Colonic mucosa (tissue), 4 donors: ENCODE measurements at regions not wholly inside any gene's neighbourhood (a gene's known extent, or its start where the extent isn't known, plus 50 kb on each side); places are given as distances from the start of the nearest gene placed in this dataset.

Experiments used
- DNase-seq: peaks from one replicate; pipeline ENCODE4 v3.0.0-alpha.2; 2020
- H3K27ac ChIP-seq: fragments of 200-600 bp; one replicate; pipeline ENCODE4 v1.8.0; 2021
- H3K27me3 ChIP-seq: fragments of 200-600 bp; one replicate; pipeline ENCODE4 v1.8.0; 2021
- H3K36me3 ChIP-seq: fragments of 200-600 bp; one replicate; pipeline ENCODE4 v1.8.0; 2021
- H3K4me1 ChIP-seq: fragments of 200-600 bp; one replicate; pipeline ENCODE4 v1.8.0; 2021; ENCODE audit warnings: mild to moderate bottlenecking
- H3K4me3 ChIP-seq: fragments of 200-600 bp; one replicate; pipeline ENCODE4 v1.8.0; 2021
- H3K9ac ChIP-seq, 2 donors: one replicate each; pipeline ENCODE4 v1.7.0; 2013; ENCODE audit warnings: control low read depth in 2 of 2, low read depth in 2 of 2, low read length in 2 of 2
- H3K9me3 ChIP-seq: fragments of 200-600 bp; one replicate; pipeline ENCODE4 v1.8.0; 2021
- intact Hi-C: fragments of 100-400 bp; cut with DNase I; formaldehyde crosslinking; loops from one replicate; pipeline ENCODE4 v1.14.1; 2022
- TF ChIP-seq, protein P1 (sequence below): fragments of 200-600 bp; IDR thresholded peaks from one replicate; pipeline ENCODE4 v1.8.0; 2022; ENCODE audit warnings: antibody characterized with exemption, mild to moderate bottlenecking
- donor health status: healthy.
- donor health status: DM: no; HTN: no; CAD: no.
- donor health status: DM: no; HTN: no; CAD: no.

DNA sequence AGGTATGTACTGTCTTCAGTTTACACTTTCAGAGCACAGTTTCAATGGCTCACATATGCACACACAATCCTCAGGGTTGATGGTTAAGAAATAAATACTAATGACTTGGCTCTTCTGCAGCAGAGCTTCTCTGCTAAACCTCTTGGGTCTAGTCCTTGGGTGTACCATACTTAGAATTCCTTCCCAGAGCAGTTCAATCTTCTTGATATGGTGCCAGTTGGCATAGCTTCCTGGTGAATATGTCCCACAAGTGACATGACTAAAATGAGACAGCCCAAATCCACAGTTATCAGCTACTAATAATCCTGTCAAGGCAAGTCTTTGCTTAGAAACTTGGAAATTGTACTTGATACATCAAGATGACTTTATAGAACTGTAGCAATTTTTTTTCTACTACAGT, 654.4 kb downstream of the IQCM start:
- H3K9me3 ChIP-seq: no peaks in the 10 kb centered on the region
- no peaks in the 10 kb centered on the region for H3K36me3 ChIP-seq
- TF ChIP-seq, protein P1, sequence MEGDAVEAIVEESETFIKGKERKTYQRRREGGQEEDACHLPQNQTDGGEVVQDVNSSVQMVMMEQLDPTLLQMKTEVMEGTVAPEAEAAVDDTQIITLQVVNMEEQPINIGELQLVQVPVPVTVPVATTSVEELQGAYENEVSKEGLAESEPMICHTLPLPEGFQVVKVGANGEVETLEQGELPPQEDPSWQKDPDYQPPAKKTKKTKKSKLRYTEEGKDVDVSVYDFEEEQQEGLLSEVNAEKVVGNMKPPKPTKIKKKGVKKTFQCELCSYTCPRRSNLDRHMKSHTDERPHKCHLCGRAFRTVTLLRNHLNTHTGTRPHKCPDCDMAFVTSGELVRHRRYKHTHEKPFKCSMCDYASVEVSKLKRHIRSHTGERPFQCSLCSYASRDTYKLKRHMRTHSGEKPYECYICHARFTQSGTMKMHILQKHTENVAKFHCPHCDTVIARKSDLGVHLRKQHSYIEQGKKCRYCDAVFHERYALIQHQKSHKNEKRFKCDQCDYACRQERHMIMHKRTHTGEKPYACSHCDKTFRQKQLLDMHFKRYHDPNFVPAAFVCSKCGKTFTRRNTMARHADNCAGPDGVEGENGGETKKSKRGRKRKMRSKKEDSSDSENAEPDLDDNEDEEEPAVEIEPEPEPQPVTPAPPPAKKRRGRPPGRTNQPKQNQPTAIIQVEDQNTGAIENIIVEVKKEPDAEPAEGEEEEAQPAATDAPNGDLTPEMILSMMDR: no peak
- H3K27ac ChIP-seq: no peak overlapping the region
- no peaks in the 10 kb centered on the region for H3K27me3 ChIP-seq
- intact Hi-C loops: no loop called here
- no peak overlapping the region for H3K4me3 ChIP-seq
- no peaks in the 10 kb centered on the region for H3K4me1 ChIP-seq
- no peak for DNase-seq
- no peak overlapping the region for H3K9ac ChIP-seq

DNA sequence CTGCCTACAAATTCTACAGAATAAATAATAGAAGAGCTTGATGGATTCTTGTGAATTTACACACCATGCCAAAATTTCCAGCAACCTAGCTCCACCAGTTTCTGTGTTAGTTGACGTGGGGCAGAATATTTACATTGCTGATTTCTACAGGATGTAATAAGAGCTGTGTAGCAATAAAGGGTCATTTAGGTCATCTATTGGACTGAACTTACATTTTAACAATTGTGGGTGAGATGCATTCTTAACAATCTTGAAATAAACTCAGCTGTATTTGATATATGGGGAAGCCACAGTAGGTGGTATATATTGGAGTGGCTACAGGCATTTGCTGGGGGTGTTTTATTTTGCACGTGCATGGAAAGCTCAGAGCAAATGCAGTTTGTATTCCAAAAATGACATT, 655.3 kb downstream of the IQCM start:
- no peak for DNase-seq
- no peak overlapping the region for H3K9ac ChIP-seq

DNA sequence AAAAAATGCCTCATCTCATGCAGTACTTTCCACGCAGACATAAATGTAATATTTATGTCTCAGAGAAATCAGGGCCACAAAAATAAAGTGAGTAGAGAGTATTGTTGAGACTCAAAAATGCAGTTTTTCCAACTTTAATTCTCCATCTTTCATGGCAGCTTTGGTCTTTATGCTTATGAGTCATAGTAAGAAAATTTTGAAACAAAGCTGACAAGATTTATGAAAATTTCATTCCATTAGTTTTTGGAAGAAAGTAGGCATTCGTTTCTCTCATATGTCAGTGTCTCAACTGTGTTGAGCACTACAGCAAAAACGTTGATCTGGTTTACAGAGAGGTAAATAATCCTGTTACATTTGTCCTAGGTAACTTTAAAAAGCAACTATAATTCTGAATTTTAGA, 656.8 kb downstream of the IQCM start:
- Histone ChIP-seq H3K36me3 (no peaks in the 10 kb centered on the region), H3K4me1 (no peaks in the 10 kb centered on the region), H3K27ac (no peak overlapping the region), H3K4me3 (no peak overlapping the region), H3K9me3 (no peaks in the 10 kb centered on the region), H3K9ac (no peak overlapping the region), H3K27me3 (no peaks in the 10 kb centered on the region)
- TF ChIP-seq, protein P1: no peak
- no peak for DNase-seq
- intact Hi-C loops: no loop called here

More for the DNA sequence above, 655.3 kb downstream of the IQCM start:
- Histone ChIP-seq H3K27ac (no peak overlapping the region), H3K4me1 (no peaks in the 10 kb centered on the region), H3K27me3 (no peaks in the 10 kb centered on the region), H3K36me3 (no peaks in the 10 kb centered on the region), H3K4me3 (no peak overlapping the region), H3K9me3 (no peaks in the 10 kb centered on the region)
- TF ChIP-seq, protein P1: no peak
- intact Hi-C loops: no loop called here

DNA sequence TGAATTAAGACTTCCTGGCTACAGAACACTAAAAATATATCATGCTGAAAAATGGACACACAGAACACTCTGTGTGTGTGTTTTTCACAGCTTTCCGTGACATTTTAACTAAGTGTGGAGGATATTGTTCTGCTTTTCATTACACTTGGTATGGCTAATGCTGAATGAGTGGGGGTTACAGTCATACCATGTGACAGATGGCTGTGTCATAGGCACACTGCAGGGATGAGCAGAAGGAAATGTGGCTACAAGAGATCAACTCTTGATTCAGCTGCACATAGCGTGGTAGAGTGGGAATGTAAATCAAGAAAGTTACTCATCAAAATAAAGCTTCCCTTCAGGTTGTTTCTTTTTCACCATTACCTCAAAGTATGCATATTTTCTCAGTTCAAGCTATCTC, 669.8 kb downstream of the IQCM start:
- H3K27ac ChIP-seq: no peak overlapping the region

DNA sequence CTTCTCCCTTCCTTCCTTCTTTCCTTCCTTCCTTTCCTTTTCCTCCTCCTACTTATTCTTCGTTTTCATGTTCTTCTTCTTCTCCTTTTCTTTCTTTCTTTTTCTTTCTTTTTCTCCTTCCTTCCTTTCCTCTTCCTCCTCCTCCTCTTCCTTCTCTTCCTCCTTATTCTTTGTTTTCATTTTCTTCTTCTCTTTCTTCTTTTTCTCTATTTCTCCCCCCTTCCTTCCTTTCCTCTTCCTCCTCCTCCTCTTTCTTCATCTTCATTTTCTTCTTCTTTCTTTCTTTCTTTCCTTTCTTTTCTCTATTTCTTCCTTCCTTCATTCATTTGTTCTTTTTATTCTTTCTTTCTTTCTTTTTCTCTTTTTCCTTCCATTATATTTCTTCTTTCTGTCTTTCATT, 671.6 kb downstream of the IQCM start:
- Histone ChIP-seq H3K27me3 (no peaks in the 10 kb centered on the region), H3K9ac (no peak overlapping the region), H3K9me3 (no peaks in the 10 kb centered on the region), H3K27ac (no peak overlapping the region), H3K4me3 (no peak overlapping the region), H3K36me3 (no peaks in the 10 kb centered on the region), H3K4me1 (peaks cover 6% of the 10 kb centered on the region)
- TF ChIP-seq, protein P1: no peak
- DNase-seq: no peak
- intact Hi-C loops: no loop called here

More for the DNA sequence above, 669.8 kb downstream of the IQCM start:
- H3K9ac ChIP-seq: no peak overlapping the region
- H3K9me3 ChIP-seq: no peaks in the 10 kb centered on the region
- TF ChIP-seq, protein P1: no peak
- no peaks in the 10 kb centered on the region for H3K27me3 ChIP-seq
- intact Hi-C loops: no loop called here
- DNase-seq: no peak
- peaks cover 6% of the 10 kb centered on the region for H3K4me1 ChIP-seq
- no peak overlapping the region for H3K4me3 ChIP-seq
- no peaks in the 10 kb centered on the region for H3K36me3 ChIP-seq

DNA sequence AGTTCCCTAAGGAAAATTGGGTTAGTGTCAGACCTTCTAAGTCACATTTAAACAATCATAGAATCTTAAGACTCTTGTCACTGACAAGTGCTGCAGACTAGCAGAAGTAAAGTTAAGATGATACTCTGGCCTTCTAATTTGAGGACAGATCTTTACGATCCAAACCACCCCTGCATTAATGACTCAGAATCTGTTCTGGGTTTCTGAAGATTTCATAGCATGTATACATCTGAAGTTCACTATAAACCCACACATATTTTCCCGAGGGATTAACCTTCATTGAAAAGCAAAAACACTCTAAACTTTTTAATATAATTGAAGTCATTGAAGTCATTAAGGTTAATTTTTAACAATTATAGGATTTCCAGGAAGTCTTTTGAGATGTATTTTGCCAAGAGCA, 674.3 kb downstream of the IQCM start:
- Histone ChIP-seq H3K4me1 (peaks cover 6% of the 10 kb centered on the region), H3K9me3 (no peaks in the 10 kb centered on the region), H3K9ac (no peak overlapping the region), H3K4me3 (no peak overlapping the region), H3K36me3 (no peaks in the 10 kb centered on the region), H3K27me3 (no peaks in the 10 kb centered on the region), H3K27ac (no peak overlapping the region)
- intact Hi-C loops: no loop called here
- DNase-seq: no peak
- TF ChIP-seq, protein P1: no peak
